GM21825 (cell line): ENCODE measurements at regions not wholly inside any gene's neighbourhood (a gene's known extent, or its start where the extent isn't known, plus 50 kb on each side); places are given as distances from the start of the nearest gene placed in this dataset.
"Not testable (repeated sequence)": the region's sequence is repeated elsewhere in the genome, so short reads cannot be mapped to it uniquely, and the experiment has no call there.

ENCODE experiments used
- ATAC-seq: cut with Tn5 transposase; IDR thresholded peaks from one replicate; pipeline ENCODE4 v1.9.1; 2021; ENCODE audit warnings: mild to moderate bottlenecking, moderate library complexity; ENCODE audit not compliant: unreplicated experiment

DNA sequence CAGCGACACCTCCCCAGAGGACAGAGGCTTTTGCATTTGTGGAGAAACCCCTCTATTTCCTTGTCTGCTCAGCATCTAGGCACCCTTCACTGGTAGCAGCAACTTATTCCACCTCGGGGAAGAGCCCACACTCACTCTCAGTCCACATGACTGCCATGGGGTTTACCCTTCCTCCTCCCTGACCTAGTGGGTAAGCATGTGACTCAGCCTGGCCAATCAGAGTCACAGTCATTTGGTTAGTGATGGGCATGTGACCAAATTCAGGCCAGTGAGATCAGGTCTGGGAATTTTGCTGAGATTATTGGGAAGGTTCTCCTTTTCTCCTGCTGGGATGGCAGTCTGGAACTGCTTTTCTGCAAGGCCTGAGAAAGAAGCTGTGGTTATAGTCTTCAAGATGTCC is 145.7 kb upstream of the PHACTR3 start:
- ATAC-seq: no peak

- no peak for ATAC-seq
Observed at GRCh38 chr20:59459586-59459985, 144.8 kb upstream of the PHACTR3 start.

DNA sequence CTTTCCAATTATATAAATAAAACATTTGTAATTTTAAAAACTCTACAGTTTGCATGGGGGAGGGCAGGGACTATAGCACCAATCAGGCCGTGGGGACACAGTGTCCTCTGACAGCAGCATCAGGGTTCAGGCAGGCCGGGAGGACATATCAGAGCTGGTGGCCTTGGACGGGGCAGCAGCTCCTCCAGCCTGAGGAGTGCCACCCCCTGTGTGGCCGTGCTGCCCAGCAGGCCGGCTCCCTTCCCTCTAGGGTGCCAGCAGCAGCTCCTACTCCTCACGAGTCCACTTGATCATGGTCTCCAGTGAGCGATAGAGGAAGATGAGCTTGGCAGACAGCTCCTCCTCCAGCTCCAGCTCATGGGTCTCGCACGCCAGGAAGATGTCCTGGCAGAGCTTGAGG is 144.0 kb upstream of the PHACTR3 start:
- no peak for ATAC-seq

GRCh38 chr20:59461526-59461925 is 142.8 kb upstream of the PHACTR3 start:
- no peak for ATAC-seq

- no peak for ATAC-seq
Observed at GRCh38 chr20:59462249-59462648, 142.1 kb upstream of the PHACTR3 start.

DNA sequence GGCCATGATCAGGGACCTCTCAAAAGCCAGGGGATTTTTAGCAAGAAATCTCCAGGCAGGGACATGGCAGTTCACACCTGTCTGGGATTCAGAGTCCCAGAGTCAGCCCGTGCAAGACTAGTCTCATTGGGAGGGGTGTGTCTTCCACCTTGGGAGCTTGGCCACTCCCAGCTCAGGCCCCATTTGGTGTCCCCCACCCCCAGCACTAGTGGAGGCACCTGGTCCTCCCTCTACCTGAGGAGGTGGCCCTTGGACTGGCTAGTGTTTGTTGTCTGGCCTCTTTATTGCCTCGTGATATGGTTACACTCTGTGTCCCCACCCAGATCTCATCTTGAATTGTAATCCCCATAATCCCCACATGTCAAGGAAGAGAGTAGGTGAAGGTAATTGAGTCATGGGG is 140.8 kb upstream of the PHACTR3 start:
- no peak for ATAC-seq

DNA sequence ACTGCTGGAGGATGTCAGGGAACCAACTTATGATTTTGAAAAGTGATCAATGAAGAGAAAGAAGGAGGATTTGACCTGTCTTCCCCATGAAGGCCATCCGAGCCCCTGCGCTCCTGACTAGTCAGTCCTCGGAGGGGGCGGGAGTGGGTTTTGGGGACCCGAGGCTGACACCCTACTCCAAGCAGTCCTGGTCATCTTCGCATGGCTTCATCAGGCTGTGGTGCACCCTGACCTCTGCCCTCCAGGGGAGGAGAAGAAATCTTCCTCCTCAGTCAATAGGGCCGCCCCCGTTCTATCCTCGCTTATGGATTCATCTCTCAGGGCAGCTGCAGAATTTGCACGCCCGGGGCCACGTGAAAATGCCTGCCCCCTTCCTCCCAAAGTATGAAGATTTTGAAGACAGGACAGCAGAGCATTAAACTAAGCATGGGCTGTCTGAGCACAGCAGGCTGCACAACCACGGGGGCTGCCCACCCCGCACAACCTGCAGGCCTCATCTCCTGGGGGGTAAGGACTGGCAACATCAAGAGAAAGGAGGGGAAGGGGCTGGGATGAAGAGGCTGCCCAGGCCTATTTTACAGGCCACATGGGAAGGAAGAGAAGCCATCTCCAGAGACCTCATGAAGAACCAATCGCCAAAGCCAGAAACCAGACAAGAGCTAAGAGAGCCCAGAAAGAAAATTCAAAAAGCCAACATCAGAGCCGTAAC is 138.1 kb upstream of the PHACTR3 start:
- ATAC-seq: no peak

- ATAC-seq: no peak
Observed at GRCh38 chr20:59468831-59469230, 135.5 kb upstream of the PHACTR3 start.

GRCh38 chr20:59469267-59470252 is 134.8 kb upstream of the PHACTR3 start:
- no peak for ATAC-seq

- ATAC-seq: no peak
Observed at GRCh38 chr20:59470521-59470920, 133.8 kb upstream of the PHACTR3 start.

DNA sequence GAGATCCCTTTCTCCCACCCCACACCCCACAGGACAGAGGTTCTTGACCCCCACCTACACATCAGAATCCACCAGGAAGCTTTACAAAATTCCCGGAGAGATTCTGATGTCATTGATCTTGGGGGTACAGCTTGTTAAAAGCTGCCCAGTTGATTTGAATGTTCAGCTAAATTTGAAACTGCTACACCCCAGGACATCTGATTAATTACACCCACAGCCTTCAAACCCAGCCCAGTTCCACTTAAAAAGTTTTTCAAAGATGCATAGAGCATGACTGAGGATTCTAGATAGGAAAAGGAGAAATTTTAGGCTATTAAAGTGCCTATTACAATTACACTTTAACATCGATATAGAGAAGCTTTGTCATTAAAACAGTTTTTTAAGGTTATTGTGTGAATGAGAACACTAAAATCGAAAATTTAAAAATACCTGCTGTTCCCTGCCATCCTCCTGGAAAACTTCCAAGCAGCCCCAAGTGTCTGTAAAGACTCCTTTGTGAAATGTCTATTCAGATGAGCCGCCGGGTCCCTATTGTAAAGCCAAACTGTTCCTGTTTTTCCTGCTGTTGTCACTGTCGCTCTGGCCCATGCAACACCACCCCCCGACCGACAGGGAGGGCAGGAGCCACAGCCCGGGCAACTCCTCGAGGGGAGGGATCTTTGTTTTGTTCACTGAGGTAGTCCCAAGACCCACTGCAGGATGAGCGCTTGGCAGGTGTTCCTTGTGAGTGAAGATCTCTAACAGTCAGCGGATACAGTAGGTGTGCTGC is 132.5 kb upstream of the PHACTR3 start:
- no peak for ATAC-seq

DNA sequence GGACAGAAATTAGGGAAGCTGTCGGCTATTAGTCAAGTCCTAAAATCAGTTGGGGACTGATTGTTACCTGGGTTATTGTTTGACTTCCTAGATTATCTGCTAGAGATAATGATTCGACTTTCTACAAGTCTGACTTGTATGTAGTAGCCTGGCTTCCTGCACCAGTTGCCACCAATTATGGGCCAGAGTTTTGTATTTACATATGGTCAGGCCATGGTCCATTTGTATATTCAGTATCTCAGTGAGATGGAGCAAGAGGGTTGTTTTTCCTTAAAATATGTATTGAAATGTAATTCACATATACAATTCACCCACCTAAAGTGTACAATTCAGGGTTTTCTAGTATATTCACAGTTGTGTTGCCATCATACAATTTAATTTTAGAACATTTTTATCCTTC is 130.6 kb upstream of the PHACTR3 start:
- no peak for ATAC-seq

GRCh38 chr20:59481067-59481466 is 123.3 kb upstream of the PHACTR3 start:
- no peak for ATAC-seq

GRCh38 chr20:59481477-59482018 is 122.8 kb upstream of the PHACTR3 start:
- no peak for ATAC-seq

- no peak for ATAC-seq
Observed at GRCh38 chr20:59482351-59483187, 121.8 kb upstream of the PHACTR3 start.

- no peak for ATAC-seq
Observed at GRCh38 chr20:59483481-59483880, 120.9 kb upstream of the PHACTR3 start.

- no peak for ATAC-seq
Observed at GRCh38 chr20:59484228-59484627, 120.1 kb upstream of the PHACTR3 start.

- ATAC-seq: no peak
Observed at GRCh38 chr20:59485576-59486454, 118.5 kb upstream of the PHACTR3 start.

- ATAC-seq: not testable (repeated sequence)
Observed at GRCh38 chr20:59488459-59488858, 115.9 kb upstream of the PHACTR3 start.
